ENCODE measurements at regions not wholly inside any gene's neighbourhood (a gene's known extent, or its start where the extent isn't known, plus 50 kb on each side); places are given as distances from the start of the nearest gene placed in this dataset.
"Not testable (repeated sequence)": the region's sequence is repeated elsewhere in the genome, so short reads cannot be mapped to it uniquely, and the experiment has no call there.

GRCh38 chr12:37545759-37546158, 770.8 kb upstream of the ALG10B start:
- ATAC-seq: no peak
- DNase-seq: no peak
- no peaks in the 10 kb centered on the region for H3K4me1 ChIP-seq (ENCODE audit: low read depth)
- no peaks in the 10 kb centered on the region for H3K36me3 ChIP-seq (ENCODE audit: low read depth)
- TF ChIP-seq, protein P1, sequence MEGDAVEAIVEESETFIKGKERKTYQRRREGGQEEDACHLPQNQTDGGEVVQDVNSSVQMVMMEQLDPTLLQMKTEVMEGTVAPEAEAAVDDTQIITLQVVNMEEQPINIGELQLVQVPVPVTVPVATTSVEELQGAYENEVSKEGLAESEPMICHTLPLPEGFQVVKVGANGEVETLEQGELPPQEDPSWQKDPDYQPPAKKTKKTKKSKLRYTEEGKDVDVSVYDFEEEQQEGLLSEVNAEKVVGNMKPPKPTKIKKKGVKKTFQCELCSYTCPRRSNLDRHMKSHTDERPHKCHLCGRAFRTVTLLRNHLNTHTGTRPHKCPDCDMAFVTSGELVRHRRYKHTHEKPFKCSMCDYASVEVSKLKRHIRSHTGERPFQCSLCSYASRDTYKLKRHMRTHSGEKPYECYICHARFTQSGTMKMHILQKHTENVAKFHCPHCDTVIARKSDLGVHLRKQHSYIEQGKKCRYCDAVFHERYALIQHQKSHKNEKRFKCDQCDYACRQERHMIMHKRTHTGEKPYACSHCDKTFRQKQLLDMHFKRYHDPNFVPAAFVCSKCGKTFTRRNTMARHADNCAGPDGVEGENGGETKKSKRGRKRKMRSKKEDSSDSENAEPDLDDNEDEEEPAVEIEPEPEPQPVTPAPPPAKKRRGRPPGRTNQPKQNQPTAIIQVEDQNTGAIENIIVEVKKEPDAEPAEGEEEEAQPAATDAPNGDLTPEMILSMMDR (IDR thresholded peaks at IDR 0.05): no peak
- no peak overlapping the region for H3K4me3 ChIP-seq
- peaks cover 73% of the 10 kb centered on the region for H3K9me3 ChIP-seq
- intact Hi-C loops (cut with DNase I, micrococcal nuclease): no loop called here

DNA sequence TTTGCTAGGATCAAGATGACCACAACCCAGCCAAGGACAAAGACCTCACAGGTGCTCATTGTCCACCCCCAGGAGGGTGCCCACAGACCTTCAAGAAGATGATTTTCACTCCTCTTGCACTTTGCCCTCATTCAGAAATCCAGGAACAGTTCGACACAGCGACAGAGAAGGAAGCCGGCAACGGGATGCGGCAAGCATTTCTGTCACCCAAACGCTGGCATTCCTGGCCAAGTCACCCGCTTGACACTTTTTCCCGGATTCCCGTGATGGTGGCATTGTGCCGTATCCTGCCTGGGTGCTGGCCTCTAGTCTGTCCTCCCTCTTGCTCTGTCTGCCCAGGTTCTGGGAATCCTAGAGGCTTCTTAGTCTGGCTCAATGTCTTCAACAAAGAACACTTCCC, 770.4 kb upstream of the ALG10B start:
- ATAC-seq: no peak
- no peaks in the 10 kb centered on the region for H3K36me3 ChIP-seq (ENCODE audit: low read depth)
- intact Hi-C loops (cut with DNase I, micrococcal nuclease): no loop called here

GRCh38 chr12:37546901-37547475, 769.6 kb upstream of the ALG10B start:
- DNase-seq (no peak), ATAC-seq (no peak)
- intact Hi-C loops (cut with DNase I, micrococcal nuclease): no loop called here
- TF ChIP-seq, protein P1 (IDR thresholded peaks at IDR 0.05): no peak
- Histone ChIP-seq H3K9me3 (peaks cover 66% of the 10 kb centered on the region), H3K4me1 (ENCODE audit: low read depth) (no peaks in the 10 kb centered on the region), H3K36me3 (ENCODE audit: low read depth) (no peaks in the 10 kb centered on the region), H3K4me3 (no peak overlapping the region)

More for the DNA sequence above, 770.4 kb upstream of the ALG10B start:
- Histone ChIP-seq H3K9me3 (peaks cover 72% of the 10 kb centered on the region), H3K4me3 (no peak overlapping the region), H3K4me1 (ENCODE audit: low read depth) (no peaks in the 10 kb centered on the region)
- no peak for DNase-seq
- TF ChIP-seq, protein P1 (IDR thresholded peaks at IDR 0.05): no peak

GRCh38 chr12:37547611-37548010, 769.0 kb upstream of the ALG10B start:
- TF ChIP-seq, protein P1 (IDR thresholded peaks at IDR 0.05): no peak
- no peaks in the 10 kb centered on the region for H3K36me3 ChIP-seq (ENCODE audit: low read depth)
- no peak for DNase-seq
- H3K9me3 ChIP-seq: peaks cover 64% of the 10 kb centered on the region
- intact Hi-C loops (cut with DNase I, micrococcal nuclease): no loop called here
- H3K4me3 ChIP-seq: no peak overlapping the region
- H3K4me1 ChIP-seq (ENCODE audit: low read depth): no peaks in the 10 kb centered on the region
- no peak for ATAC-seq

DNA sequence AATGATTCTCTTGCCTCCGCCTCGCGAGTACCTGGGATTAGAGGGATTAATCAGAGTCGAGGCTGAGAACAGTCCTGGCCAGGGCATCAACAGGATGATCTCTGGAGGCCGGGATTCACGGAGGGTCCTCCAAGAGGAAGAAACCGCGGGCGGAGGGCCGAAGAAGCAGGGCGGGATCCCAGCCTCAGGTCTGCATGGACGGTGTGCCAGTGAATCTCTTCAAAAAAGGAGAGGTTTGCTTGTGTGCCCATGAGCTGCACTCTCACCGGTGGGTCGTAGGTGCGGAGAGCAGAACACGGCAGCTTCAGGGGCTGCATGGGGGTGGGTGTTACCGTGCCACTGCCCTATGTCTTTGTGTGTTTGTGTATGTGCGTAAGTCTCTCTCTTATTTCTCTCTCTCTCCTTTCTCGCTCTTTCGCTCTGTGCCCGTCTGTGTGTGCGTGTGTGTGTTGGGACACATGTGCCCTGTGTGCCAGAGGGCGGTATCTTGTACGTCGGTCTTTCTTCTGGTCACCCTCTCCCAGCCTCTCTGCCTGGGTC, 768.2 kb upstream of the ALG10B start:
- DNase-seq (no peak), ATAC-seq (no peak)
- Histone ChIP-seq H3K4me1 (ENCODE audit: low read depth) (no peaks in the 10 kb centered on the region), H3K9me3 (peaks cover 58% of the 10 kb centered on the region), H3K36me3 (ENCODE audit: low read depth) (no peaks in the 10 kb centered on the region), H3K4me3 (no peak overlapping the region)
- TF ChIP-seq, protein P1 (IDR thresholded peaks at IDR 0.05): no peak
- intact Hi-C loops (cut with DNase I, micrococcal nuclease): no loop called here

DNA sequence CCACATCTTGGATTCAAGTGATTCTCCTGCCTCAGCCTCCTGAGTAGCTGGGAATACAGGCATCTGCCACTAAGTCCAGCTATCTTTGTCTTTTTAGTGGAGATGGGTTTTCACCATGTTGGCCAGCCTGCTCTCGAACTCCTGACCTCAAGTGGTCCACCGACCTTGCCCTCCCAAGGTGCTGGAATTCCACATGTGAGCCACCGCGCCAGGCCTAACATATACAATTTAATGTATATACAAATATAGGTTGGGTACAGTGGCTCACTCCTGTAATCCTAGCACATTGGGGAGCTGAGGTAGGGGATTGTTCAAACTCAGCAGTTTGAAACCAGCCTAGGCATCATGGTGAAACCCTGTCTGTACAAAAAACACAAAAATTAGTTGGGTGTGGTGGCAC, 759.6 kb upstream of the ALG10B start:
- ATAC-seq; H3K4me3 ChIP-seq; H3K36me3 ChIP-seq (ENCODE audit: low read depth); intact Hi-C loops (cut with DNase I, micrococcal nuclease); DNase-seq; H3K4me1 ChIP-seq (ENCODE audit: low read depth): not testable (repeated sequence)
- peaks cover 44% of the 10 kb centered on the region for H3K9me3 ChIP-seq

Measured in mucosa of descending colon (tissue), 3 donors.